ENCODE measurements at regions not wholly inside any gene's neighbourhood (a gene's known extent, or its start where the extent isn't known, plus 50 kb on each side); places are given as distances from the start of the nearest gene placed in this dataset.
A peak's percentile ranks its signal among the peaks of the same experiment; 100 is the strongest.

DNA sequence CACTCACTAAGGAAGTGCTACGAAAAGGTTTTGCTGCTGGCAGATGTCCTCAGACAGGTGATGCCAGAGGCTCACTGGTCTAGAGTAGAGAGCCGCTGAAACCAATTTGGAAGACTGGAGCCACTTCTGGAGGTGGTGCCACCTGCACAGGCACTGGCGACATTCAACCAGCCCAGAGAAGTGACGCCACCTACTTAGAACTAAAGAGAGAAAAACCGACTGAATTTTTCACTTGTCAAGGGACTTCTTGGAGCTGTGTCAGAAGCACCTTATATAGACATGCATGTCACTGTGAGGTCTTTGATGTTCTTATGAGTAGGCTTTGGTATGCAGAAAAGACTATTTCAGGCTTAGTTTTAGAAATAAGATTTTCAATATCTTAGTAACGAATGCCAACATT is 71.4 kb downstream of the BOD1L2 start:
- Histone ChIP-seq H3K36me3 (ENCODE audit: control insufficient read depth, insufficient read depth, low read length) (no peaks in the 10 kb centered on the region), H3K27me3 (ENCODE audit: control insufficient read depth, insufficient read depth, low read length) (no peaks in the 10 kb centered on the region), H3K4me3 (ENCODE audit: low read depth, low read length) (no peak overlapping the region)
- TF ChIP-seq, protein P1, sequence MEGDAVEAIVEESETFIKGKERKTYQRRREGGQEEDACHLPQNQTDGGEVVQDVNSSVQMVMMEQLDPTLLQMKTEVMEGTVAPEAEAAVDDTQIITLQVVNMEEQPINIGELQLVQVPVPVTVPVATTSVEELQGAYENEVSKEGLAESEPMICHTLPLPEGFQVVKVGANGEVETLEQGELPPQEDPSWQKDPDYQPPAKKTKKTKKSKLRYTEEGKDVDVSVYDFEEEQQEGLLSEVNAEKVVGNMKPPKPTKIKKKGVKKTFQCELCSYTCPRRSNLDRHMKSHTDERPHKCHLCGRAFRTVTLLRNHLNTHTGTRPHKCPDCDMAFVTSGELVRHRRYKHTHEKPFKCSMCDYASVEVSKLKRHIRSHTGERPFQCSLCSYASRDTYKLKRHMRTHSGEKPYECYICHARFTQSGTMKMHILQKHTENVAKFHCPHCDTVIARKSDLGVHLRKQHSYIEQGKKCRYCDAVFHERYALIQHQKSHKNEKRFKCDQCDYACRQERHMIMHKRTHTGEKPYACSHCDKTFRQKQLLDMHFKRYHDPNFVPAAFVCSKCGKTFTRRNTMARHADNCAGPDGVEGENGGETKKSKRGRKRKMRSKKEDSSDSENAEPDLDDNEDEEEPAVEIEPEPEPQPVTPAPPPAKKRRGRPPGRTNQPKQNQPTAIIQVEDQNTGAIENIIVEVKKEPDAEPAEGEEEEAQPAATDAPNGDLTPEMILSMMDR (IDR thresholded peaks at IDR 0.05; ENCODE audit: insufficient read depth, low read length, poor library complexity, severe bottlenecking): no peak
- no peak for DNase-seq (ENCODE audit: low read depth)

DNA sequence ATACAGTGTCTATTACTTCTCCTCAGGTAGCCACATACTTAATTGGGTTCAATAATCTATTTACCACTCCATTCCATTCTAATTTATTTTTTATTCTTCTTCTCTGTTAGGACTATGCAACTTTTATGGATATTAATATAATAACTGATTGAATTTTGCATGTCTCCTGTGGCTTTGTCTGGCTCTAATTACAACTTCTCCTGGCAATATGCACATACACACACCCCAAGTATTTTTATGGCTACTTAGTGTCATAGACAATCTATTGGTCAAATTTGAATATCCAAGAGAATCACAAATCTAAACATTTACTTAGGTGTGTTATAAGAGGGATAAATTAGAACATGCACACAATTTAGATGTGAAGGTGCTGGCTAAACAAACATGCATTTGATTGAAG is 73.1 kb downstream of the BOD1L2 start:
- Histone ChIP-seq H3K4me3 (ENCODE audit: low read depth, low read length) (no peak overlapping the region), H3K36me3 (ENCODE audit: control insufficient read depth, insufficient read depth, low read length) (no peaks in the 10 kb centered on the region), H3K27me3 (ENCODE audit: control insufficient read depth, insufficient read depth, low read length) (no peaks in the 10 kb centered on the region)
- TF ChIP-seq, protein P1 (IDR thresholded peaks at IDR 0.05; ENCODE audit: insufficient read depth, low read length, poor library complexity, severe bottlenecking): no peak
- no peak for DNase-seq (ENCODE audit: low read depth)

DNA sequence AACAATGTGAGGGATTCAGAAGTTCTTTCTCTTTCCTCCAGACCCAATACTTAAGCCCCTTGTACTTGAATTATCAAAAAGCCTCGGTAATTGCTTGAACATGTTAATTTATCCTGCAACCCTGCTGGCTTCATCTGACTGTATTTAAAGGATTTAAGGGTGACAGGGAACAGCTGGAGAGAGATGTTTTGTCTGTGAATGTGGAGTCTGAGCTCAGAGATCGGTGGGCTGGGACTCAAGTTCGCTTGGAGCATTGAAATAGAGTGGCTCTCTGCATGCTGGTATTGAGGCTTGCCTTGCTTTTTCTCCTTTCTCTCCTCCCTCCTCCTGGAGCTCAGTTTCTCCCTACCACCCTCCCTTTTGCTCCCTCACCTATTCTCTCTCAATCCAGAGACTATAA is 73.6 kb downstream of the BOD1L2 start:
- Histone ChIP-seq H3K36me3 (ENCODE audit: control insufficient read depth, insufficient read depth, low read length) (no peaks in the 10 kb centered on the region), H3K27me3 (ENCODE audit: control insufficient read depth, insufficient read depth, low read length) (no peaks in the 10 kb centered on the region), H3K4me3 (ENCODE audit: low read depth, low read length) (no peak overlapping the region)
- no peak for DNase-seq (ENCODE audit: low read depth)
- TF ChIP-seq, protein P1 (IDR thresholded peaks at IDR 0.05; ENCODE audit: insufficient read depth, low read length, poor library complexity, severe bottlenecking): no peak

DNA sequence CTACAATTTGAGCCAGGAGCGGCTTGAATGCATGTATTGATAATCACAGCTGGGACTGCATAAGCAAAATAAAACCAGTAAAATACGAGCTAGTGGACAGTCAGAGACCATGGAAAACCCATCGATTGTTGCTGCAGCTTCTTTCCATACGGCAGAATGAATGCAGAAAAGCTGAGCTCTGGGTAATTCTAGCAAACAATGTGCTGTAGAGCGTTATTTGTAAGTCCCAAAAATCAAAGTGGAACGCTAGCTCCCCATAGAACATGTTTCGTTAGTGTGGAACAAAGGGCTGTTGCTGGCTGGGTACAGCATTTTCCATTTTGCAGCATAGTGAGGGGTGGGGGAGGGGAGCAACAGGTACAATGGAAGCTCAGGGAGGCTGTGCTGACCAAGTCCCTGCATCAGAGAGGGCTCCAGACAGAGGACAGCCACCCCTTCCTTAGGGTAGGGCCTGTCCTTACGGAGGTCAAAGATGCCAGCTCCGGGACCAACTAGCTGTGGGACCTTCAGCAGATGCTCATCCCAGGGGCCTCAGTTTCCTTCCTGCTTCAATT is 74.1 kb downstream of the BOD1L2 start:
- no peak for DNase-seq (ENCODE audit: low read depth)
- TF ChIP-seq, protein P1 (IDR thresholded peaks at IDR 0.05; ENCODE audit: insufficient read depth, low read length, poor library complexity, severe bottlenecking): no peak
- Histone ChIP-seq H3K27me3 (ENCODE audit: control insufficient read depth, insufficient read depth, low read length) (no peaks in the 10 kb centered on the region), H3K36me3 (ENCODE audit: control insufficient read depth, insufficient read depth, low read length) (no peaks in the 10 kb centered on the region), H3K4me3 (ENCODE audit: low read depth, low read length) (no peak overlapping the region)

DNA sequence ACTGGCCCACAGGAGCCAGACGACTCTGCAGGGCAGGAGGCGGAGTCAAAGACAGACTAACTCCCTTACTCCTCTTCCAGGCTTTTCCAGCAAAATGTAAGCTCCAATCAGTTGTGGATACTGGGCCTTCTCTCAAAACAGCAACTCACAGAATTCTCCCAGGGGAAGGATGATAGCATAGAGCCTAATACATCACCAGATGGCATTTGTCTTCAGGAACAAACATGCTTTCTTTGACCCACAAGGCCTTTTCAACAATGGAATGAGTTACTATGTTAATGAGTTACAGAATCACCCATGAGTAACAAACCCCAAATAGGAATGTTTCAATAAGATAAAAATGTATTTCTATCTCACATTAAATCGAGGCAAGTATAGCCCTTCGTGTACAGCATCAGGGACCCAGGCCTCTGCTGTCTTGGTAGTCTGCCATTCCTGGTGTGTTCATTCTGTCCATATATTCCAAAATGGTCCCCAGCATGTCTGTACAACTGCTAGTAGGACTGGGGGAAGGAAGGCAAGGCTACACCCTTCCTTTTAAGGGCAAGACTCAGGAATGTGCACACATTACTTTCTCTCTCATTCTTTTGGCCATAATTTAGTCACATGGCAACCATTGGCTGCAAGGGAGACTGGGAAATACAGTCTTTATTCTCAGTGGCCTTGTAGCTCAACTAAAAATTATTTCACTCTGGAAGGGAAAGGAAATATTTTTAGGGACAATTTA is 76.4 kb downstream of the BOD1L2 start:
- Histone ChIP-seq H3K36me3 (ENCODE audit: control insufficient read depth, insufficient read depth, low read length) (no peaks in the 10 kb centered on the region), H3K27me3 (ENCODE audit: control insufficient read depth, insufficient read depth, low read length) (no peaks in the 10 kb centered on the region), H3K4me3 (ENCODE audit: low read depth, low read length) (no peak overlapping the region)
- TF ChIP-seq, protein P1 (IDR thresholded peaks at IDR 0.05; ENCODE audit: insufficient read depth, low read length, poor library complexity, severe bottlenecking): no peak
- DNase-seq (ENCODE audit: low read depth): peak; percentile 81

Measured in kidney epithelial cell (primary cell).